Stomach smooth muscle (tissue), 2 donors: ENCODE measurements at regions not wholly inside any gene's neighbourhood (a gene's known extent, or its start where the extent isn't known, plus 50 kb on each side); places are given as distances from the start of the nearest gene placed in this dataset.
"Not testable (repeated sequence)": the region's sequence is repeated elsewhere in the genome, so short reads cannot be mapped to it uniquely, and the experiment has no call there.

Experiments used
- H3K27ac ChIP-seq: one replicate; pipeline ENCODE4 v1.7.0; 2013; ENCODE audit warnings: mild to moderate bottlenecking, low read length, inconsistent platforms
- H3K27me3 ChIP-seq, 2 donors: one replicate each; pipeline ENCODE4 v1.7.0; 2013; ENCODE audit warnings: low read length in 2 of 2; ENCODE audit not compliant: insufficient read depth in 2 of 2, control insufficient read depth in 1 of 2
- H3K36me3 ChIP-seq, 2 donors: one replicate each; pipeline ENCODE4 v1.7.0; 2013; ENCODE audit warnings: low read length in 2 of 2; ENCODE audit not compliant: control insufficient read depth in 2 of 2, insufficient read depth in 2 of 2
- H3K4me1 ChIP-seq: one replicate; pipeline ENCODE4 v1.7.0; 2013; ENCODE audit warnings: low read length; ENCODE audit not compliant: control insufficient read depth, insufficient read depth
- H3K4me3 ChIP-seq, 2 donors: one replicate each; pipeline ENCODE4 v1.7.0; 2013; ENCODE audit warnings: low read length in 2 of 2
- H3K9ac ChIP-seq, 2 donors: one replicate each; pipeline ENCODE4 v1.7.0; 2013; ENCODE audit warnings: low read length in 2 of 2, mild to moderate bottlenecking in 1 of 2
- H3K9me3 ChIP-seq, 2 donors: one replicate each; pipeline ENCODE4 v1.7.0; 2013; ENCODE audit warnings: low read length in 2 of 2; ENCODE audit not compliant: control insufficient read depth in 2 of 2
- donor health status: healthy.
- donor health status: Pancreatic carcinoma.

DNA sequence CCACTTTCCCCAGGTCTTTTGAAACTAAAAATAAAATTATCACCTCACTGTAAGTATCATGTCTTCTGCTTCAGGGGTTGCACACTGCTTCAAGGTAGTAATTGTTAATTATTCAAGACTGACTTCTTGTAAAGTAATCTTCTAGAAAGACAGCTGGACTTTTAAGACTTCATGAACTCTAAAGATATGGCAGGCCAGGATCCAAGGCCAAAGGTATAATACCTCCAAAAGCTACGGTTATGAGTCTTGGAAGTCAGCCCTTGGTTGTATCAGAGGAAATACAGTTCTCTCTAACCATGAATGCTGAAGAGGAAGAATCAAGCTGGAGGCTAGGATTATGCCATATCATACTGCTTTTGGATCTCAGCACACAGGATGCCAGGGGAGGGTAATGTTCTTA lies 1346.8 kb upstream of the GJE1 start:
- no peak overlapping the region for H3K4me3 ChIP-seq
- H3K27ac ChIP-seq, result no peak overlapping the region
- no peaks in the 10 kb centered on the region for H3K4me1 ChIP-seq
- no peaks in the 10 kb centered on the region for H3K36me3 ChIP-seq
- H3K27me3 ChIP-seq, result no peaks in the 10 kb centered on the region
- H3K9ac ChIP-seq, result no peak overlapping the region
- no peaks in the 10 kb centered on the region for H3K9me3 ChIP-seq

- H3K27ac ChIP-seq, result no peak overlapping the region
- no peak overlapping the region for H3K9ac ChIP-seq
- no peaks in the 10 kb centered on the region for H3K27me3 ChIP-seq
- no peak overlapping the region for H3K4me3 ChIP-seq
- H3K4me1 ChIP-seq, result no peaks in the 10 kb centered on the region
- no peaks in the 10 kb centered on the region for H3K9me3 ChIP-seq
- no peaks in the 10 kb centered on the region for H3K36me3 ChIP-seq
Observed at GRCh38 chr6:140784573-140784972, 1348.2 kb upstream of the GJE1 start.

DNA sequence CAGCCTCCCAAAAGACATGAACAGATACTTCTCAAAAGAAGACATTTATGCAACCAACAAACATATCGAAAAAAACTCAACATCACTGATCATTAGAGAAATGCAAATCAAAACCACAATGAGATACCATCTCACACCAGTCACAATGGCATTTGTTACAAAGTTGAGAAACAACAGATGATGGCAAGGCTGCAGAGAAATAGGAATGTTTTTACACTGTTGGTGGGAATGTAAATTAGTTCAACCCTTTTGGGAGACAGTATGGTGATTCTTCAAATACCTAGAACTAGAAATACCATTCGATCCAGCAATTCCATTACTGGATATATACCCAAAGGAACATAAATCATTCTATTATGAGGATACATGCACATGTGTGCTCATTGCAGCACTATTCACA lies 1349.2 kb upstream of the GJE1 start:
- H3K9me3 ChIP-seq, H3K36me3 ChIP-seq, H3K27me3 ChIP-seq, H3K4me3 ChIP-seq, H3K27ac ChIP-seq, H3K4me1 ChIP-seq, H3K9ac ChIP-seq: not testable (repeated sequence)

- Histone ChIP-seq H3K9me3 (no peaks in the 10 kb centered on the region), H3K27me3 (no peaks in the 10 kb centered on the region), H3K4me1 (no peaks in the 10 kb centered on the region), H3K27ac (no peak overlapping the region), H3K9ac (no peak overlapping the region), H3K36me3 (no peaks in the 10 kb centered on the region), H3K4me3 (no peak overlapping the region)
Observed at GRCh38 chr6:140782941-140783340, 1349.8 kb upstream of the GJE1 start.

DNA sequence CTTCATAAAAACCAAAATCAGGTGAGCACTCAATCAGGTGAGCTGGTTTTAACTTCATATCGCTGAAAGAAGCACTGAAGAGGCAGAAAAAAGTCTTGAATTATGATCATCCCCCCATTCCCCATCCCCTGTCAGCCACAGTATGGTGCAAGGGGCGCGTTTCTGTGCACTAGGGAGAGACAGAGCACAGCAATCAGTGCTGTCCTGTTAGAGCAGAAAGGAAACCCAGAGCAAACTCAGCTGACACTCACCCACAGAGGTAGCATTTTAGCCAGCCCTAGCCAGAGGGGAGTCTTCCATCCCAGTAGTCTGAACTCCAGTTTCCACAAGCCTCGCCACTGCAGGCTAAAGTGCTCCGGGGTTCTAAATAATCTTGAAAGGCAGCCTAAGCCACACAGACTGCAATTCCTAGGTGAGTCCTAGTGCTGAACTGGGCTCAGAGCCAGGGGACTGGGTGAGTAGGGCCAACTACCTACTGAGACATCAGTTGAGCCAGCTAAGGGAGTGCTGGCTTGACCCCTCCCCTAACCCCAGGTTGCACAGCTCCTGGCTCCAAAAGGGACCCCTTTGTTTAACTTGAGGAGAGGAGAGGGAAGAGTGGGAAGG lies 1352.6 kb upstream of the GJE1 start:
- Histone ChIP-seq H3K9me3 (no peaks in the 10 kb centered on the region), H3K27me3 (no peaks in the 10 kb centered on the region), H3K9ac (no peak overlapping the region), H3K27ac (no peak overlapping the region), H3K4me3 (no peak overlapping the region), H3K36me3 (no peaks in the 10 kb centered on the region), H3K4me1 (no peaks in the 10 kb centered on the region)

DNA sequence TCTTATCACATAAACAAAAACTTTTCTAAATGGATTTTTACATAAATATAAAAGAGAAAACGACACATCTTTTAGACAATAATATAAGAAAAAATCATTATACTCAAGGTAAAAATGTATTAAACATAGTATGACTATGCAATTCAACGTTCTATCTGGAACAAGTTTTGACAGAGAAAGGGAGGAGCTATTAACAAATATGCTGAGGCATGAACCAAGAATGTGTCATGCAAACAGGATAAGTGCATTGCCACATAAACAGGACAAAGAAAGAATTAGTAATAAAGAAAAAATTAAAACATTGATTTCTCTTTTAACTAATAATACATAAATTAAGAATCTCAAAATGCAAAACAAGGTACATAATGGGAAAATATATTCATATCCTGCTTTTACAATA lies 1353.4 kb upstream of the GJE1 start:
- Histone ChIP-seq H3K27ac (no peak overlapping the region), H3K9ac (no peak overlapping the region)

GRCh38 chr6:140777780-140778179 lies 1354.9 kb upstream of the GJE1 start:
- Histone ChIP-seq H3K27ac (no peak overlapping the region), H3K36me3 (no peaks in the 10 kb centered on the region), H3K4me1 (no peaks in the 10 kb centered on the region), H3K27me3 (no peaks in the 10 kb centered on the region), H3K9ac (no peak overlapping the region), H3K9me3 (no peaks in the 10 kb centered on the region), H3K4me3 (no peak overlapping the region)

More for the DNA sequence above, 1353.4 kb upstream of the GJE1 start:
- Histone ChIP-seq H3K4me3 (no peak overlapping the region), H3K9me3 (no peaks in the 10 kb centered on the region), H3K27me3 (no peaks in the 10 kb centered on the region), H3K36me3 (no peaks in the 10 kb centered on the region), H3K4me1 (no peaks in the 10 kb centered on the region)

DNA sequence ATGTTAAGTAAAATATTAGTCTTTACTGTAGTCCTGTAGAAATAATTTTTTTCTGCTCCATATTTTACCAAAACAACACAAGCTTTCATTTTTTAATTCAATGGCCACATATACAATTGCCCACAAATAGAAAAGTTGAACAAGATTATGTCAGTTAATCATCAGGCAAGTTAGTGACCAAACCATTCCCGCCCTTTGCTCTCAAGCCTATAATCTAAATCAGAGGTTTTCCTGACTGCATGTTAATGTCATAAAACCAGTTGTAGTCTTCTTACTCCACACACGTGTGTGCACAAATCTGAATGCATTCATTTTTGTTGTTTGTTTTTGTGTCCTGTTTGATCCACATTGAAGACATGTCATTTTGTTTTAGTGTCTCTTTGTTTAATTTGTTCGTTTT lies 1357.7 kb upstream of the GJE1 start:
- no peak overlapping the region for H3K9ac ChIP-seq
- H3K27me3 ChIP-seq, result no peaks in the 10 kb centered on the region
- no peak overlapping the region for H3K27ac ChIP-seq
- no peaks in the 10 kb centered on the region for H3K9me3 ChIP-seq
- no peak overlapping the region for H3K4me3 ChIP-seq
- H3K4me1 ChIP-seq, result no peaks in the 10 kb centered on the region
- no peaks in the 10 kb centered on the region for H3K36me3 ChIP-seq

- no peaks in the 10 kb centered on the region for H3K4me1 ChIP-seq
- no peak overlapping the region for H3K4me3 ChIP-seq
- H3K9ac ChIP-seq, result no peak overlapping the region
- H3K36me3 ChIP-seq, result no peaks in the 10 kb centered on the region
- no peaks in the 10 kb centered on the region for H3K27me3 ChIP-seq
- H3K9me3 ChIP-seq, result no peaks in the 10 kb centered on the region
- no peak overlapping the region for H3K27ac ChIP-seq
Observed at GRCh38 chr6:140774080-140774505, 1358.6 kb upstream of the GJE1 start.

GRCh38 chr6:140773276-140773675 lies 1359.4 kb upstream of the GJE1 start:
- Histone ChIP-seq H3K9ac (no peak overlapping the region), H3K4me1 (no peaks in the 10 kb centered on the region), H3K27ac (no peak overlapping the region), H3K4me3 (no peak overlapping the region), H3K9me3 (no peaks in the 10 kb centered on the region), H3K36me3 (no peaks in the 10 kb centered on the region), H3K27me3 (no peaks in the 10 kb centered on the region)

GRCh38 chr6:140772576-140772975 lies 1360.1 kb upstream of the GJE1 start:
- no peak overlapping the region for H3K4me3 ChIP-seq
- no peaks in the 10 kb centered on the region for H3K36me3 ChIP-seq
- H3K9me3 ChIP-seq, result no peaks in the 10 kb centered on the region
- no peak overlapping the region for H3K27ac ChIP-seq
- H3K27me3 ChIP-seq, result no peaks in the 10 kb centered on the region
- no peak overlapping the region for H3K9ac ChIP-seq
- H3K4me1 ChIP-seq, result no peaks in the 10 kb centered on the region
